LNCAP (cell line): ENCODE measurements at regions not wholly inside any gene's neighbourhood (a gene's known extent, or its start where the extent isn't known, plus 50 kb on each side); places are given as distances from the start of the nearest gene placed in this dataset.

ENCODE experiments used
- CTCF ChIP-seq: fragments of 450-650 bp; IDR thresholded peaks from 2 replicates; pipeline ENCODE4 v1.5.1; 2017; ENCODE audit warnings: mild to moderate bottlenecking

DNA sequence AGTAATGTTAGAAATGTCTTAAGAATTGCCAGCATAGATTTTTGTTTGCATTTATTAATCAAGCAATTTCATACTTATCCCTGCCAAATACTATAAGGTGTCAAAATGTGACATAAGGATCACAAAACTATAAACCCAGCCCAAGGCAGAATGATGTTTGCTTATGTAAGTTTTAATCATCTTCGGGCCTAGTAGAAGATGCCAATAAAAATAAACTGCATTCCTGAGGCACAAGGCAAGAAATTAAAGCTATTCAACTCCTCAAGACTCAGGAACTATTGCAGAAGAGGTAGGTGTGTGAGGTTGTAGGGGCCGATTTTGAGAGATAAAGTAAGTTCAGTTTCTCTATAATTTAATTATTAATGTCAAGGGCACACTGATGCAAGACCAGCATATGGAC, 189.4 kb upstream of the AHR start:
- TF ChIP-seq CTCF = no peak

GRCh38 chr7:17118412-17118811, 180.0 kb upstream of the AHR start:
- TF ChIP-seq CTCF = no peak

- TF ChIP-seq CTCF = no peak
These were observed 177.7 kb upstream of the AHR start for GRCh38 chr7:17120756-17121155.

GRCh38 chr7:17121671-17122070, 176.8 kb upstream of the AHR start:
- no peak for TF ChIP-seq CTCF

GRCh38 chr7:17123020-17123419, 175.4 kb upstream of the AHR start:
- TF ChIP-seq CTCF = no peak

- TF ChIP-seq CTCF = no peak
These were observed 171.8 kb upstream of the AHR start for GRCh38 chr7:17126413-17127268.

- TF ChIP-seq CTCF = no peak
These were observed 169.2 kb upstream of the AHR start for GRCh38 chr7:17129218-17129617.
